ENCODE measurements at regions not wholly inside any gene's neighbourhood (a gene's known extent, or its start where the extent isn't known, plus 50 kb on each side); places are given as distances from the start of the nearest gene placed in this dataset.

GRCh38 chr14:104486222-104486923 lies 93.2 kb upstream of the C14orf180 start:
- Mint-ChIP-seq H3K4me3 (ENCODE audit: unreplicated experiment) (no peak overlapping the region), H3K27ac (ENCODE audit: unreplicated experiment) (no peak overlapping the region)

DNA sequence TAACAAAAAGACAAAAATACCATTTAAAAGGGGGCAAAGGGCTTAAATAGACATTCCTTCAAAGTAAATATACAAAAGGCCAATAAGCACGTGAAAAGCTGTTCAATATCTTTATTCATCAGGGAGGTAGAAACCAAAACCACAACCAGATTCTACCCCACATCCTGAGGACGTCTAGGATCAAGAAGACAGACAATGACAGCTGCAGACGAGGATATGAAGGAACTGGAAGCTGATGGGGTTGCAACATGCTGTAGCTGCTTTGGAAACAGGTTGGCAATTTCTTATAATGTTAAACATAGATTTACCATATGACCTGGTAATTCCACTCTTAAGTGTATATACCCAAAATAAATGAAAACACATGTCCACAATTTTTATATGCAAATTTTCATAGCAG lies 85.1 kb upstream of the C14orf180 start:
- DNase-seq (ENCODE audit: low spot score), result no peak
- H3K36me3 Mint-ChIP-seq (ENCODE audit: low read depth), result no peaks in the 10 kb centered on the region

More at GRCh38 chr14:104486222-104486923, 93.2 kb upstream of the C14orf180 start:
- no peak for TF ChIP-seq CTCF (IDR thresholded peaks at IDR 0.05)
- Mint-ChIP-seq H3K9me3 (ENCODE audit: low read depth) (peaks cover 8% of the 10 kb centered on the region), H3K4me1 (ENCODE audit: low read depth) (no peaks in the 10 kb centered on the region), H3K27me3 (ENCODE audit: low read depth) (peaks cover 28% of the 10 kb centered on the region), H3K36me3 (ENCODE audit: low read depth) (no peaks in the 10 kb centered on the region)
- DNase-seq (ENCODE audit: low spot score), result no peak

DNA sequence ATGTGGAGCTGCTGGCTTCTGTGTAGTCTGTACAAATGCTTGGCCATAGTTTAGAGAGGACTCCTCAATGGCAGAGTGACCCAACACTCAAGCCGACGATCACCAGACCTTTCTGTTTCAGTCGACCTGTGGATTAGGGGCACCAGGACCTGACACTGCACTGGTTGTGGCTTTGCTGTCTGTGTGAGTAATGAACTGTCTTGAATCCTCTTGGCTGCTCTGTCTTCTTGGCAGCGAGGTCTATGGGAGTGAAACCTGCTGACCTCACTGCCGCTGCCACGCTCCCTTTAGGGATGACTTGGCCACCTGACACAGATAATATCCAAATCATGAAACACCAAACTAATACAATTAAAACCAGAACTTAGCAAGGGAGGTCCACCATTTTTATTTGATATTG lies 83.5 kb upstream of the C14orf180 start:
- TF ChIP-seq CTCF (IDR thresholded peaks at IDR 0.05), result no peak
- peaks cover 23% of the 10 kb centered on the region for H3K27me3 Mint-ChIP-seq (ENCODE audit: low read depth)
- no peak overlapping the region for H3K27ac Mint-ChIP-seq (ENCODE audit: unreplicated experiment)
- no peak overlapping the region for H3K4me3 Mint-ChIP-seq (ENCODE audit: unreplicated experiment)
- peaks cover 10% of the 10 kb centered on the region for H3K9me3 Mint-ChIP-seq (ENCODE audit: low read depth)
- no peaks in the 10 kb centered on the region for H3K36me3 Mint-ChIP-seq (ENCODE audit: low read depth)
- no peaks in the 10 kb centered on the region for H3K4me1 Mint-ChIP-seq (ENCODE audit: low read depth)
- DNase-seq (ENCODE audit: low spot score), result no peak

More for the DNA sequence above, 85.1 kb upstream of the C14orf180 start:
- Mint-ChIP-seq H3K4me3 (ENCODE audit: unreplicated experiment) (no peak overlapping the region), H3K27me3 (ENCODE audit: low read depth) (peaks cover 22% of the 10 kb centered on the region), H3K27ac (ENCODE audit: unreplicated experiment) (no peak overlapping the region), H3K4me1 (ENCODE audit: low read depth) (no peaks in the 10 kb centered on the region), H3K9me3 (ENCODE audit: low read depth) (peaks cover 10% of the 10 kb centered on the region)
- TF ChIP-seq CTCF (IDR thresholded peaks at IDR 0.05), result no peak

DNA sequence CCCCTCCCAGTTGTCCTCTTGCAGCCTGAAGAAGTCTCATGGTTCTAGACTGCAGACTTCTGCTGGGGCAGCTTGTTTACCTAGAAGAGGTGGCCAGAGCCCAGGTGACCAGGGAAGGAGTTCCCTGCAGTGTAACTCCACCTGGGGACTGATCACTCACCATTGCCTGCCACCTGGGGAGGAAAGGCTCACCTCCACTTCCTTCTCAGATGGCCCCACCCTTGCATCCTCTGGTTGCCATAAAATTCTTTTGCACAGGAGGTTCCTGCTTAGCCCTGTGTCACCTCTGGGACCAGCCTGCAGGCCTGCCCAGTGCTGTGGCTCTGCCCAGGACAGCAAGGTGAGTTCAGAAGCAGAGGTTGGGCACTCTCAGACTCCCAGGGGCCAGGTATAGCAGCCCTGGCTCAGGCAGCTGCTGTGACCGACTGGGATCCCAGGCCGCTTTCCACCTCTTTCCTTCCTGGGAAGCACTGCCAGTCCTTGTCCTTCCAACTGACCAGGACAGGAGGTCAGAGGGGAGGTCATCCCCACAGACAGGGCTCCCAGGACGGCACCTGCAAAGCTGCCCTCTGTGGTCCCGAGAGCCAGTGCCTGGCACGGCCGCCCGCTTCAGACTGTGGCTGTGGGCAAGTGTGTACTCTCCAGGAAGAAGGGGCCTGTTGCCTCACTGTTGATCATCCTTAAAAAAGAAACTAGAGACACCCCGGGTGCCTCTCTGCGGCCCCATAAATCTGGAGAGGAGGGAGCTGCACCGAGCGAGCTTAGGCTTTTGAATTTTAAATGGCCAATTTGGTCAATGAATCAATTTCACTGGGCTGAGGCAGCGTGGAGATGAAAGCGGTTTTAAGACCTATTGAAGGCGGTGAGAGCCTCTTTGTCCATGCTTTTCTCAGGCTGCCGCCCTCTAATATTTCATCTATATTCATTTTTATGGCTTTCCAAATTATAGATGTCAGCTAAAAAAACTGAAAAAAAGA lies 79.5 kb upstream of the C14orf180 start:
- Mint-ChIP-seq H3K4me1 (ENCODE audit: low read depth) (no peaks in the 10 kb centered on the region), H3K27ac (ENCODE audit: unreplicated experiment) (no peak overlapping the region), H3K4me3 (ENCODE audit: unreplicated experiment) (no peak overlapping the region), H3K36me3 (ENCODE audit: low read depth) (no peaks in the 10 kb centered on the region), H3K27me3 (ENCODE audit: low read depth) (peaks cover 14% of the 10 kb centered on the region), H3K9me3 (ENCODE audit: low read depth) (peaks cover 25% of the 10 kb centered on the region)
- TF ChIP-seq CTCF (IDR thresholded peaks at IDR 0.05), result no peak
- DNase-seq (ENCODE audit: low spot score), result no peak

DNA sequence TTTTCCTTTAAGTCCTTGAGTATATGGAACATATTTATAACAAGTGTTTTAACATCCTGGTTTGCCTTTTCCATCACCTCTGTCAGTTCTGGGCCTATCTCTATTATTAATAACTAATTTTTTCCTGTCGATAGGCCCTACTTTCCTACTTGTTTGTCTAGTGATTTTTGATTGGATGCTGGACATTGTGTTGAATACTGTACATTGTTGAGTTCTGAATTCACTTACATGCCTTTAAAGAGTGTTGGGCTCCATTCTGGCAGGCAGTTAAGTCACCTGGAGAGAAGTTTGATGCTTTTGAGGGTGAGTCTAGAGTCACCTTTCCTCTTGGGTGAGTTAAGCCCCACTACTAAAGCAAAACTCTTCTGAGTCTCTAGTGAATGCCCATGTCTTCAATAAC lies 77.5 kb upstream of the C14orf180 start:
- H3K9me3 Mint-ChIP-seq (ENCODE audit: low read depth), result peaks cover 18% of the 10 kb centered on the region
- H3K27ac Mint-ChIP-seq (ENCODE audit: unreplicated experiment), result no peak overlapping the region
- no peak overlapping the region for H3K4me3 Mint-ChIP-seq (ENCODE audit: unreplicated experiment)
- DNase-seq (ENCODE audit: low spot score), result no peak
- H3K4me1 Mint-ChIP-seq (ENCODE audit: low read depth), result no peaks in the 10 kb centered on the region
- TF ChIP-seq CTCF (IDR thresholded peaks at IDR 0.05), result no peak
- H3K27me3 Mint-ChIP-seq (ENCODE audit: low read depth), result peaks cover 10% of the 10 kb centered on the region
- H3K36me3 Mint-ChIP-seq (ENCODE audit: low read depth), result no peaks in the 10 kb centered on the region

Data from chondrocyte (in vitro differentiated cells).